Ovary (tissue), 3 donors: ENCODE measurements at regions not wholly inside any gene's neighbourhood (a gene's known extent, or its start where the extent isn't known, plus 50 kb on each side); places are given as distances from the start of the nearest gene placed in this dataset.
"Not testable (repeated sequence)": the region's sequence is repeated elsewhere in the genome, so short reads cannot be mapped to it uniquely, and the experiment has no call there.

ENCODE experiments used
- CTCF ChIP-seq, 3 donors: fragments of 450-650 bp in 2 of 3; fragments of 200-600 bp in 1 of 3; IDR thresholded peaks; one replicate each; pipeline versions ENCODE4 v1.5.1 to v1.8.0; 2016 to 2022; ENCODE audit warnings: antibody characterized with exemption in 3 of 3, mild to moderate bottlenecking in 1 of 3
- EP300 ChIP-seq: sonication (generic); formaldehyde crosslinking; IDR thresholded peaks from one replicate; pipeline ENCODE4 v1.6.1; 2017; ENCODE audit warnings: antibody characterized with exemption
- POLR2A ChIP-seq: fragments of 450-650 bp; IDR thresholded peaks from one replicate; pipeline ENCODE4 v1.6.1; 2017; ENCODE audit warnings: antibody characterized with exemption, mild to moderate bottlenecking, moderate library complexity
- donor health status: DM: no; HTN: no; CAD: no.

- not testable (repeated sequence) for TF ChIP-seq EP300; CTCF (IDR thresholded peaks at IDR 0.05); POLR2A
Observed at GRCh38 chr3:163551915-163552658, 1526.2 kb downstream of the SI start.
